Stimulated activated CD4-positive, alpha-beta T cell treated with anti-CD3 and anti-CD28 coated beads, TNF-alpha, amount 100 ng/mL, for 48 hours (primary cell): ENCODE measurements at regions not wholly inside any gene's neighbourhood (a gene's known extent, or its start where the extent isn't known, plus 50 kb on each side); places are given as distances from the start of the nearest gene placed in this dataset.
"Not testable (repeated sequence)": the region's sequence is repeated elsewhere in the genome, so short reads cannot be mapped to it uniquely, and the experiment has no call there.

Experiments used
- DNase-seq, 3 donors: peaks; one replicate each; pipeline ENCODE4 v3.0.0-alpha.2; 2020; ENCODE audit warnings: low read depth in 3 of 3

DNA sequence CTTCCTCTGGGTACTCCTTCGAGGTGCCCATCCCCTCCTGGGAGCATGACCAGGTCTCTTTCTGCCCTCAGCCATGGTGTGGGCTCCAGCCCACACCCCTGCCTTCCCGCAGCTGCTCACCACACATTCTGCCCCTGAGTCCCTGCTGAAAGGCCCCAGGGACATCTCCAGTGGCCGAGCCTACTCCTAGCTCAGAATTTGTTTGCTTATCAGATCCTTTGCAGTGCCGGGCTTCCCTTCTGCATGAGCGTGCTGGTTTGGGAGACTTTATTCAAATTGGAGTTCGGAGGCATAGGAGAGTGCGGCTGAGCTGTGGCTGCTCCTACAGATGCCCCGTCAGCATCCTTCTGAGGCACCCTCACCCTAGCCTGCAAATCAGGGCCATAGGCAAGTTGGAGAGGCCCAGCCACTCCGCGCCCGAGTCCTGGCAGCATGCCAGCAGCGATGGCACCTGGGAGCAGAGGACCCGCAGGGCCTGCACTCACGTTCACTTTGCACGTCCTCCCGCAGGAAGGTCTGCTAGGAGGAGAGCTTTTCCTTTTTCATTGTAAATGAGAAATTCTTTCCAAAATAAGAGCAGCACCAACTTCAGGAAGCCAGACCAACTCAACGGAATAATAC lies 327.3 kb downstream of the QKI start:
- DNase-seq = no peak

GRCh38 chr6:163741342-163741741 lies 326.8 kb downstream of the QKI start:
- no peak for DNase-seq

- no peak for DNase-seq
Observed at GRCh38 chr6:163739966-163740365, 325.4 kb downstream of the QKI start.

DNA sequence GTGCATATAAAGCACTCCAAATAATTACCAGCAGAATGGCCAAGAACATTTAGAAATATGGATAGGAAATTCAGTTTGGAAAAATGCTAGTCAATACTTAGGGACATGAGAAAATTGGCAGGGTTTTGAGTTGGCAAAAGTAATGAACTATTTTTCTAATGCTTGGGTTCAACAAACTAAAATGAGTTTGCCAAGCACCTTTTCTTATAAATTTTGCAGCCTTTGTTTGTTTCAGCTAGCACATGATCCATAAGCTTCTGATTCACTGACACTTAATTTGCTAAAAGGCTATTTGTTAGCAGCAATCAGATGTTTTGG lies 324.8 kb downstream of the QKI start:
- no peak for DNase-seq

DNA sequence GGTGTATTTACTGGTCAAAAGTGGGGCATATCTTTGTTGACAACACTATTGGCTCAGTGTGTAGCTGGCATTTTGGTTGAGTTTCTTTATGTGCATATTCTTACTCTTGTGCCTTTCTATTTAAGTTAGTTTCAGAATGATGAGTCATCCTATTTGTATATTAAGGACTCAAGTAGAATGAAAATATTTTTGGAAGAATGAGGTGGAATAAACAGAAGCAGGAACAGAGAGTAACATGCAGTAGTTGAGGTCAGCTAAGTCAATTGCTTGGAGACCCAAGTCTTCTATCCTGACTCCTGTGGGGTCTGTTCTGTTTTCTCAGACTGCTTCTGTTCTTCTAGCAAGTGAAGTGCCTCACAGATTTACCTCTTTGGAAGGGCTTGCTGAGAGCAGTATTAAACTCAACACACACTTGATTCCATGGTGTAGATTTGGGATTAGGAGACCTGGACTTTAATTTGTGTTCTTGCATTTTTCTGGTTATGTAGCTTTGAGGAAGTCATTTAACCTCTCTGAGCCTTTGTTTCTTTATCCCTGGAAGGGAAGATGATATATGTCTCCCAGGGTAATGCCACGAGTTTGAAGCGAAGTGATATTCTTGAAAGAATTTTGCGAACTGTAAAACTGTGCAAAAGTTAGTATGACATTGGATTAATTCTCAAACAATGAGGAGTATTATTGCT lies 324.3 kb downstream of the QKI start:
- no peak for DNase-seq

- no peak for DNase-seq
Observed at GRCh38 chr6:163738304-163738703, 323.8 kb downstream of the QKI start.

DNA sequence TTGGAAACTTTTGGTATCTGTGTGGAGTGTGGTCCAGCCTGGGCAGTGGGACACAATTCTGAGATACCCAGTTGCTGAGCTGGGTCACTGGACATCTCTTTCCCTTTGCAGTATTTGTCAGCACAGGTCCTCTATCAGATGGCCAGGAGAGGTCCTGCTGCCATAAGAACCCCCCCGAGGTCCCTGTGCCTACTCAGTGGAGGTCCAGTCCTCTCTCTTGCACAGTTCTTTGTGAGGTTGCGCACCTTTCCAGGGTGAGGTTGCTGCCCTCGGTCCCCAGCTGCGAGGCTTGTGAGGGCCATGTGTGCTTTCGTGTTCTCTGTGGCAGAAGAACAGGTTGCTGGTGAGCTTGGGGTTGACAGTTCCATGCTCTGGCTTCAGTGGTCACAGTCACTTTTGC lies 320.6 kb downstream of the QKI start:
- DNase-seq = no peak

GRCh38 chr6:163733061-163733460 lies 318.5 kb downstream of the QKI start:
- DNase-seq = no peak

- no peak for DNase-seq
Observed at GRCh38 chr6:163732479-163732878, 318.0 kb downstream of the QKI start.

GRCh38 chr6:163732014-163732351 lies 317.5 kb downstream of the QKI start:
- not testable (repeated sequence) for DNase-seq

- DNase-seq = no peak
Observed at GRCh38 chr6:163731215-163732013, 316.9 kb downstream of the QKI start.

- DNase-seq = no peak
Observed at GRCh38 chr6:163730246-163731210, 316.0 kb downstream of the QKI start.

GRCh38 chr6:163729127-163729872 lies 314.8 kb downstream of the QKI start:
- DNase-seq = no peak

DNA sequence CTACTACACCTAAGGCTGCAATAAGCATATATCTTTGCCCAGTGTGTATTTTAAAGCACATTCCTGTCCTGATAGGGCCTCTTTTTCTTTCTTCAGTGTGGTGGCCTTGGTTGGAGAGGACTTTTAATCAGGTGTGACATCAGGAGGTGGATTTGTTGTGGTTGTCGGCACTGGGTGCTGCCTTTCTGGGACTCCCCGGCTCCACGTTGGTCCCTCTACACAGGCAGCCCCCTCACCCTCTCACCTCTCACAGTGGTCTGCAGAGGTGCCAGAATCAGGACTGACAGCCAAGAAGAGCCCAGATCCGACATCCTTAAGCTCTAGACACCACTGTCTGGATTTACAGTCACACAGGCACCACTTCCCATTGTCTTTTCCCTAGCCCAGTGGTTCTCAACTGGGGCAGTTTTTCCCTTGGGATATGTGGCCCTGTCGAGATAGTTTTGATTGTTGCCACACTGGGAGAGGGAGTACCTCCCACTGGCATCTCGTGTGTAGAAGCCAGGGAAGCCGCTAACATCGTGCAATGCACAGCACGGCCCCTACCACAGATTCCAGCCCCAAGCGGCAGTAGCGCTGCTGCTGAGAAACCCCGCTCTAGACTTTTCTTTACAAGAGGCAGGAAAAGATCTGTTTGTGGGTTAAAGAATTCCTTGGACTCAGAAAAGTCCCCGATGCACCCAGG lies 314.1 kb downstream of the QKI start:
- DNase-seq = no peak

DNA sequence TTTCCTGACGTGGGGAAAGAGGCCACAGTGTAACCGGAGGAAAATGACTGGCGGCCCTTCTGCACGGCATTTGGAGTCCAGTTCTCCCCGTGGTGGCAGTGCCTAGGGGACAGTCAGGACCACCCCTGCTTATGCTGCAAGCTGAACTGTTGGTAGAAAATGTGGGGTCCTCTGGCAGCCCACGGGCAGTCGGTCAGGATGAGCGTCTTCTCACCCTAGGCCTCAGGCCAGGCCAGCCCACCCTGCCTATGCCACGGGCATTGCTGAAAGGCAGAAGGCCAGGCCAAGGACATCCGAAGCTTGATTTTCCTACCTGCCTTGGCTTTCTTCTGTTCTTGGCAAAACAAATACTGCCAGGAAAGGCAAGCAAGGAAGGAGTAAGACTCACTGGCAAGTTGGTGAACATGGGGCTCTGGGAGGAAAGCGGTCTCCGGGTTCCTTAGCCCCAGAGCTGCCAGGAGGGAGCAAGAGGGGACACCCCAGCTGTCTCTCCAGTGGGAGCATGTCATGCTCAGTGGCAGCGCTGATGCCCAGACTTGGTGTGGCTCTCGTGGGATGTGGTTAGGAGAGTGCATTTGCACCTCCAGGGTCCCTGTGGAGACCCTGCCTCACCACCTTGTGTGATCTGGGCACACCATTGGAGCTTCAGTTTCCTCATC lies 311.6 kb downstream of the QKI start:
- DNase-seq = no peak

- no peak for DNase-seq
Observed at GRCh38 chr6:163725008-163725941, 310.8 kb downstream of the QKI start.

GRCh38 chr6:163724196-163724595 lies 309.7 kb downstream of the QKI start:
- DNase-seq = no peak

GRCh38 chr6:163723759-163724158 lies 309.2 kb downstream of the QKI start:
- DNase-seq = no peak
